ENCODE measurements at regions not wholly inside any gene's neighbourhood (a gene's known extent, or its start where the extent isn't known, plus 50 kb on each side); places are given as distances from the start of the nearest gene placed in this dataset.
A peak's percentile ranks its signal among the peaks of the same experiment; 100 is the strongest.

- peaks cover 0 to 2% of the 10 kb centered on the region in 2 donors for H3K9me3 Mint-ChIP-seq
- H3K36me3 Mint-ChIP-seq, result peaks cover 16 to 27% of the 10 kb centered on the region in 2 donors
- DNase-seq (no peak), ATAC-seq (replicated peaks) (no peak)
- H3K27ac Mint-ChIP-seq, result no peak overlapping the region
- peaks cover 33 to 37% of the 10 kb centered on the region in 2 donors for H3K4me1 Mint-ChIP-seq
- peak overlapping the region; percentile 92 to 95 for H3K4me3 Mint-ChIP-seq
- no peaks in the 10 kb centered on the region for H3K27me3 Mint-ChIP-seq
These were observed 171.3 kb downstream of the BRD1 start for GRCh38 chr22:49656291-49656851.

- Mint-ChIP-seq H3K27ac (no peak overlapping the region), H3K9me3 (peaks cover 0 to 2% of the 10 kb centered on the region in 2 donors), H3K4me1 (peaks cover 27 to 30% of the 10 kb centered on the region in 2 donors), H3K27me3 (no peaks in the 10 kb centered on the region), H3K4me3 (peak overlapping the region; percentile 56 to 71), H3K36me3 (peaks cover 16 to 37% of the 10 kb centered on the region in 2 donors)
- ATAC-seq (replicated peaks) (no peak), DNase-seq (no peak)
These were observed 172.4 kb downstream of the BRD1 start for GRCh38 chr22:49655168-49655812.

DNA sequence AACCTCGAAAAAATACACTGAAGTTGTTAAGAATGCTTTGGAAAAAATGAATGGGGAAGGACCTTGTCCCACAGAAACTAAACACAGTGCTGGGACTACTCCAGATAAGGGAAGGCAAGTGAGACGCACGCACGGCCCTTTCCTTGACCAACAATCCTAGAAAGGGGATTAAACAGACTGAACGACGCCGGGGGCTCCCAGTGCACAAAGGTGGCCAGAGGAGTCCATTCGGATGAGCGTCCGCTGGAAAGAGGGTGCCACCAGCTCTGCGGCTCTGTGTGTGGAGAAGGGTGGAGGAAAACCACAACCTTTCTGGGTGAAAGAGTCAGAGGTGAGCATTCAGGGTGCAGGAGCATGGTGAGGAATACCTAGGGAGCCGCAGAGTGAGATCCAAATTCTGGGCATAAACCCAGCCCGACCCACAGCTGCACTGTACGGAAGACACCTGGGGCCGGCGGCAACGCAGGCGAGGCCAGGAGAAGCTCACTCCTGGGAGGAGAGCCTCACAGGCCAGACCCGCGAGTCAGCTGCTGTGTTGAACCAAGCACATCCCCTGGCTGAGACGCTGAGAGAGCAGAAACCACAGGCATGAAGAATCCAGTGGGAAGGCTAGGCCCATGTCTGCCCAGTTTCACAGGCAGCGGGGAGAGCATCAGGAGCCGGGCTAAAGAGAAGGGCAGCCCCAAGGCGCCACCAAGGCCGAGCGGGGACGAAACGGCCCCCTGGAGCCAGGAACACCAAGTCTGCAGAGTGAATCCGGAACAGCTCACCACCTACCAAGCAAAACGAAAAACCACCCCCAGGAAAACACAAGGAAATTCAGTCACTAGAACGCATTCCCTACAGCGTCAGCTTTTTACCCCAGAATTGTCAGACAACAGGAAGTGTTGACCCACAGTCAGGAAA, 177.1 kb downstream of the BRD1 start:
- peaks cover 15 to 51% of the 10 kb centered on the region in 2 donors for H3K36me3 Mint-ChIP-seq

DNA sequence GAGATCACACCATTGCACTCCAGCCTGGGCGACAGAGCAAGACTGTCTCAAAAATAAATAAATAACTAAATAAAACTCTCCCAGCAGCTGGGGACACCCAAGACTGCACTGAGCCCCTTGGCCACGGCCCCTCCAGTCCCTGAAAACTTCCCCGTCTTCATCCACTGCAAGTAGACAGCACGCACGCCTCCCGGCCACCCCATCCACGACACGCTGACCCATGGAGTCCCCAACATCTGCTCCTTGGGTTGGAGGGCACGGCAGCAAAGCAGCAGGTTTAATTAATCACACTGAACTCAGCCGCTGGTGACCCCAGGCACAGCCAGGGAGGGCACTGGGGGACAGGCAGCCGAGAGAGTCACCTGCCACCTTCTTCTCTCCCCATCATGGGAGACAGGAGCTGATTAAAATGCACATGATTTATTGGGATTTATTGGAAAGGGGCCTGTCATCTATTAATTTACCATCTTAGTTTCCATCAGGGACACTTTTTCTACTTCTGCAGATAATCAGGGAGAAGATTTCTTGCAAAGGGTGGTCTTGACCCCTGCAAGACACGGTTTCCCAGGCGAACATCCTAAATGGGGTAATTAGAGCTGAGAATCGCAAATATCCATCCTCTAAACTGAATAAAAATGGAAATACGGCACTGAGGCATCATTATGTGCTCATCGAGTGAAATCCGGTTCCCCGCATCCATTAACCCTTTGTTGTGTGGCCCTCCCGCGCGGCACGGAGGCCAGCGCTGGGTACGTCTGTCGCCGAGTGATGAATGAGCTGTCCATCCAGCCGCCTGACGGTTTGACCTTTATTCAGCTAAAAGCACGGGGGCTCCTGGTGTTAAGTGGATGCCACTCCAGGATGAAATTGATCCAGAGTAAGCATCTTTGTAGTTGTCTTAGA, 178.3 kb downstream of the BRD1 start:
- DNase-seq (no peak), ATAC-seq (replicated peaks) (no peak)
- H3K4me3 Mint-ChIP-seq, result no peak overlapping the region
- H3K27ac Mint-ChIP-seq, result peak overlapping the region; percentile 71
- no peaks in the 10 kb centered on the region for H3K27me3 Mint-ChIP-seq
- peaks cover 16 to 28% of the 10 kb centered on the region in 2 donors for H3K4me1 Mint-ChIP-seq
- peaks cover 20 to 52% of the 10 kb centered on the region in 2 donors for H3K36me3 Mint-ChIP-seq
- H3K9me3 Mint-ChIP-seq, result no peaks in the 10 kb centered on the region

More for the DNA sequence above, 177.1 kb downstream of the BRD1 start:
- H3K9me3 Mint-ChIP-seq, result no peaks in the 10 kb centered on the region
- H3K4me3 Mint-ChIP-seq, result no peak overlapping the region
- DNase-seq (no peak), ATAC-seq (replicated peaks) (no peak)
- no peaks in the 10 kb centered on the region for H3K27me3 Mint-ChIP-seq
- peak overlapping the region; percentile 42 for H3K27ac Mint-ChIP-seq
- peaks cover 20 to 31% of the 10 kb centered on the region in 2 donors for H3K4me1 Mint-ChIP-seq

DNA sequence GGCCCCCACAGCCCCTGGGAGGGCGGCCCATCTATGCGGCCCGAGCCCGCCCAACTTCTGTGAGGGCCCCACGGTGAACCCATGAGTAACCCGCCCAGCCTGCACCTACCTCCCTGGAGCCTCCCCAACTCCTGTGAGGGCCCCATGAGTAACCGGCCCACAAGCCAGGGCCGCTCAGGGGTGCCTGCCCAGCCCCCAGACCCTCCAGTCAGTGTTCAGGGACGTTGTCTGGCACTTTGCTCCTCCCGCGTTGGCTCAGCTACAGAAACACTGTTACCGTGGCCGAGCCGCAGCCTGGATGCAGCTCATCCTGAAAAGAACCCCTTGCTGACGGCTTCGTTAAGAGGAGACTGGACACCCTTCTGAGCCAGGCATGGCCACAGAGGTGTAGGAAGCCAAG, 179.6 kb downstream of the BRD1 start:
- Mint-ChIP-seq H3K36me3 (peaks cover 22 to 53% of the 10 kb centered on the region in 2 donors), H3K4me1 (peaks cover 19 to 28% of the 10 kb centered on the region in 2 donors), H3K27ac (no peak overlapping the region), H3K27me3 (no peaks in the 10 kb centered on the region), H3K4me3 (no peak overlapping the region), H3K9me3 (no peaks in the 10 kb centered on the region)
- DNase-seq, result no peak
- no peak for ATAC-seq (replicated peaks)

DNA sequence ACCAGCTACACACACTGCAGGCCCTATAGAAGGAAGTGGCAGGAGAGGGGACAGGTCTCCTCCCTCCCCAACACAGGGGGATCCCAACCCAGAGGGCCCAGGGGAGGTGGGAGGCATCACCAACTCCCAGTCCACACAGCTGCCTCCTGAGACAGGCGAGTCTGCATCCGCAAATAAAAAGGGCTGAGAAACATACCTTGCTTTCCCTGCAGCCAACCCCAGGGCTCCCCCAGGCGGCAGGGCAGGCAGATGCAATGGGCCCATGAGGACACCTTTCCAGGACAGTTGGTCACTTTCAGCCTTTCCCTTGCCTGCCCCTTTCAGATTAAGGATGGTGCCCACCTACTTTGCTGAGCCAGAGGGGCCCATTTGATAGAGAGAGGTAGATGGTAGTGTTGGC, 180.0 kb downstream of the BRD1 start:
- Mint-ChIP-seq H3K4me3 (no peak overlapping the region), H3K36me3 (peaks cover 24 to 52% of the 10 kb centered on the region in 2 donors), H3K27ac (no peak overlapping the region), H3K27me3 (no peaks in the 10 kb centered on the region), H3K4me1 (peaks cover 19 to 28% of the 10 kb centered on the region in 2 donors), H3K9me3 (no peaks in the 10 kb centered on the region)
- ATAC-seq (replicated peaks) (no peak), DNase-seq (no peak)

- no peak overlapping the region for H3K27ac Mint-ChIP-seq
- H3K27me3 Mint-ChIP-seq, result no peaks in the 10 kb centered on the region
- ATAC-seq (replicated peaks), result no peak
- peaks cover 17 to 28% of the 10 kb centered on the region in 2 donors for H3K4me1 Mint-ChIP-seq
- no peak overlapping the region for H3K4me3 Mint-ChIP-seq
- no peaks in the 10 kb centered on the region for H3K9me3 Mint-ChIP-seq
- DNase-seq, result no peak
- H3K36me3 Mint-ChIP-seq, result peaks cover 20 to 45% of the 10 kb centered on the region in 2 donors
These were observed 180.8 kb downstream of the BRD1 start for GRCh38 chr22:49646876-49647275.

- Mint-ChIP-seq H3K4me1 (peaks cover 17 to 36% of the 10 kb centered on the region in 2 donors), H3K9me3 (no peaks in the 10 kb centered on the region), H3K4me3 (no peak overlapping the region), H3K27ac (no peak overlapping the region), H3K27me3 (no peaks in the 10 kb centered on the region), H3K36me3 (peaks cover 18 to 39% of the 10 kb centered on the region in 2 donors)
- DNase-seq, result no peak
- no peak for ATAC-seq (replicated peaks)
These were observed 181.7 kb downstream of the BRD1 start for GRCh38 chr22:49645791-49646550.

DNA sequence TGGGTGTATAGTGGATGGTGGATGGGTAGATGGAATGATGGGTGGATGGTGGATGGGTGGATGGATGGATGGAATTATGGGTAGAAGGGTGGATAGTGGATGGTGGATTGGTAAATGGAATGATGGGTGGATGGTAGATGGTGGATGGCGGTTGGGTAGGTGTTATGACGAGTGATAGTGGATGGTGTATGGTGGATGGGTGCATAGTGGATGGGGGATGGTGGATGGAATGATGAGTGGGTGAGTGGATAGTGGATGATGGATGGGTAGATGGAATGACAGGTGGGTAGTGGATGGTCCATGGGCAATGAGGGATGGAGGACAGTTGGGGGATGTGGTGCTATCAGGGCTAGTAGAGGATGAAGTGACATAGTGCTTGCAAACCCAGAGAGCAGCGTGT, 182.4 kb downstream of the BRD1 start:
- H3K4me3 Mint-ChIP-seq, result no peak overlapping the region
- no peaks in the 10 kb centered on the region for H3K27me3 Mint-ChIP-seq
- no peak overlapping the region for H3K27ac Mint-ChIP-seq
- peaks cover 17 to 36% of the 10 kb centered on the region in 2 donors for H3K4me1 Mint-ChIP-seq
- DNase-seq, result no peak
- peaks cover 18 to 32% of the 10 kb centered on the region in 2 donors for H3K36me3 Mint-ChIP-seq
- H3K9me3 Mint-ChIP-seq, result no peaks in the 10 kb centered on the region
- no peak for ATAC-seq (replicated peaks)

DNA sequence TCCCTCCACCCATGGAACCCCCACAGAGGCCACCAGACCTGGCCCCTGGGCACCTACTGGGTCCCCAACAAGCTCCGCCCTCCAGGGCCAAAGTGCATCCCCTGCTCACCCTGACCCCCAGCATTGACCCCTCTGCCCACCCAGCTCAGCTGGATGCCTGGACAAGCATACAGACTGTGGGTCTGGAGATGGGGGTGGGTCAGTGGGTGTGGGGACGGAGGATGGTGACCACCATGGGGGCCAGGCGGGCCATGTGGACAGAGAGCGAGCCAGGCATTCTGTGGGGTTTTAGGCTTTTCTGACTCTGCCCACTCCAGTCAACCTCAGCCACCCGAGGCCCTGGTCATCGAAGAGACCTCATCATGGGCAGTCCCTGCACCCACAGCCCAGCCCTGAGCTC, 183.7 kb downstream of the BRD1 start:
- Mint-ChIP-seq H3K4me1 (peaks cover 13 to 37% of the 10 kb centered on the region in 2 donors), H3K36me3 (peaks cover 14 to 26% of the 10 kb centered on the region in 2 donors), H3K27me3 (no peaks in the 10 kb centered on the region), H3K9me3 (no peaks in the 10 kb centered on the region), H3K27ac (no peak overlapping the region), H3K4me3 (no peak overlapping the region)
- ATAC-seq (replicated peaks) (no peak), DNase-seq (no peak)

GRCh38 chr22:49643466-49643865, 184.2 kb downstream of the BRD1 start:
- no peaks in the 10 kb centered on the region for H3K27me3 Mint-ChIP-seq
- no peak overlapping the region for H3K27ac Mint-ChIP-seq
- H3K4me3 Mint-ChIP-seq, result no peak overlapping the region
- H3K36me3 Mint-ChIP-seq, result peaks cover 14 to 28% of the 10 kb centered on the region in 2 donors
- H3K9me3 Mint-ChIP-seq, result no peaks in the 10 kb centered on the region
- peaks cover 13 to 41% of the 10 kb centered on the region in 2 donors for H3K4me1 Mint-ChIP-seq
- ATAC-seq (replicated peaks) (no peak), DNase-seq (no peak)

DNA sequence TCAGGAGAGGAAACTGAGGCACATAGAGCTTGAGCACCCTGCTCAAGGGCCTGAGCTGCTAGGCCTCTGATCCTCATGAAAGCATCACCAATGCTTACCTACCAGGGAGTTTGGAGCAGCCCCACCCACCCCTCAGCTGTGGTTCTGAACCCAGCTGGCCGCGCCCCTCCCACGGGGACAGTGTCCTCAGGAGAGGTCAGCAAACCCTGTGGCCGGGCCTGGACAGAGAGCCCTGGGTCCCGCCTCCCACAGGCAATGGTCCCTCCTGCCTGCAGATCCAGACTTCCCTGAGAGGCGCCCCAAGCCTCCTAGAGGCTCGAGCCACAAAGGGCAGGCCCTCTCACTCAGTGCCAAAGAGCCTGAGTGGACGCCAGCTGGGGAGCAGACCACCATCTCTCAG, 184.9 kb downstream of the BRD1 start:
- Mint-ChIP-seq H3K36me3 (peaks cover 14 to 28% of the 10 kb centered on the region in 2 donors), H3K27me3 (no peaks in the 10 kb centered on the region), H3K9me3 (no peaks in the 10 kb centered on the region), H3K27ac (no peak overlapping the region), H3K4me3 (no peak overlapping the region), H3K4me1 (peaks cover 13 to 41% of the 10 kb centered on the region in 2 donors)
- ATAC-seq (replicated peaks) (no peak), DNase-seq (no peak)

DNA sequence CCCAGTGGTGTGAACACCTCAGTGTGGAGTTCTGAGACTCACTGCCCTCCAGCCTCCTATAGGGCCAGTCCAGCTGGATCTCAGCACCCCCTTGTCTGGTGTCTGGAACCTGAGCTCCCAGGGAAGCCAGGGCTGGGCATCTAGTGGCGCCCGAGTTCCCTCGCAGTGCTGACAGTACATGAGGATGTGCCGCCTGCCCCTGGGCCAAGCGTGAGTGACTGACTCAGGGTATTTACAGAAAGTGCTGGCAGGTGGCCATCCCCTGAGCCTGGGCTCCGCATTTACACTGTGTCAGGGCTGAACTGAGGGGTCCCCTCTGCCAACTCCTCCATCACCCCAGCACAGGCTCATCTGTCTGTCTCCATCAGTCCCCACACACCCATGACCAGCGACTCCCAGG, 185.3 kb downstream of the BRD1 start:
- no peak overlapping the region for H3K4me3 Mint-ChIP-seq
- no peaks in the 10 kb centered on the region for H3K9me3 Mint-ChIP-seq
- no peak overlapping the region for H3K27ac Mint-ChIP-seq
- peaks cover 13 to 39% of the 10 kb centered on the region in 2 donors for H3K4me1 Mint-ChIP-seq
- ATAC-seq (replicated peaks) (no peak), DNase-seq (no peak)
- H3K36me3 Mint-ChIP-seq, result peaks cover 14 to 27% of the 10 kb centered on the region in 2 donors
- no peaks in the 10 kb centered on the region for H3K27me3 Mint-ChIP-seq
